HepG2 (cell line): ENCODE measurements at regions not wholly inside any gene's neighbourhood (a gene's known extent, or its start where the extent isn't known, plus 50 kb on each side); places are given as distances from the start of the nearest gene placed in this dataset.

Experiments used
- KIAA2018 ChIP-seq: sonication (generic); formaldehyde crosslinking; IDR thresholded peaks from 2 replicates; pipeline ENCODE4 v1.5.0; 2020; ENCODE audit warnings: mild to moderate bottlenecking, missing genetic modification reagents, borderline replicate concordance
- MTF1 ChIP-seq: sonication (generic); formaldehyde crosslinking; IDR thresholded peaks from 2 replicates; pipeline ENCODE4 v1.5.0; 2020; ENCODE audit warnings: missing genetic modification reagents
- STAT5B ChIP-seq: sonication (generic); formaldehyde crosslinking; IDR thresholded peaks from 2 replicates; pipeline ENCODE4 v1.4.0; 2020; ENCODE audit warnings: missing genetic modification reagents
- ZNF407 ChIP-seq: sonication (generic); formaldehyde crosslinking; IDR thresholded peaks from one replicate; pipeline ENCODE4 v1.5.1; 2020; ENCODE audit warnings: mild to moderate bottlenecking, missing genetic modification reagents; ENCODE audit errors: not compliant biosample characterization
- ZNF446 ChIP-seq: sonication (generic); formaldehyde crosslinking; IDR thresholded peaks from 2 replicates; pipeline ENCODE4 v1.5.0; 2020; ENCODE audit warnings: mild to moderate bottlenecking, missing genetic modification reagents
- ZNF800 ChIP-seq: sonication (generic); formaldehyde crosslinking; IDR thresholded peaks from 2 replicates; pipeline ENCODE4 v1.4.0; 2020; ENCODE audit warnings: missing genetic modification reagents
- ZZZ3 ChIP-seq: sonication (generic); formaldehyde crosslinking; IDR thresholded peaks from 2 replicates; pipeline ENCODE4 v1.4.0; 2020; ENCODE audit warnings: missing genetic modification reagents, mild to moderate bottlenecking, borderline replicate concordance

GRCh38 chr4:152128356-152128755, 367.5 kb upstream of the GATB start (continued):
- TF ChIP-seq KIAA2018 (no peak), ZZZ3 (CRISPR knock-in tag) (no peak), ZNF446 (CRISPR knock-in tag) (no peak), MTF1 (CRISPR knock-in tag) (no peak), STAT5B (CRISPR knock-in tag) (no peak), ZNF407 (CRISPR knock-in tag) (no peak), ZNF800 (no peak)
